Stimulated activated CD4-positive, alpha-beta T cell treated with anti-CD3 and anti-CD28 coated beads, Interleukin-4, amount 100 ng/mL, for 4 hours (primary cell): ENCODE measurements at regions not wholly inside any gene's neighbourhood (a gene's known extent, or its start where the extent isn't known, plus 50 kb on each side); places are given as distances from the start of the nearest gene placed in this dataset.

Experiments
- DNase-seq, 2 experiments: peaks; one replicate each; pipeline ENCODE4 v3.0.0-alpha.2; 2020

GRCh38 chr11:128251140-128251539, 336.2 kb downstream of the ETS1 start:
- DNase-seq: no peak

- DNase-seq: no peak
These were observed 336.9 kb downstream of the ETS1 start for GRCh38 chr11:128250482-128250881.

GRCh38 chr11:128246810-128247594, 340.4 kb downstream of the ETS1 start:
- no peak for DNase-seq

- no peak for DNase-seq
These were observed 341.0 kb downstream of the ETS1 start for GRCh38 chr11:128246364-128246801.

- DNase-seq: no peak
These were observed 342.5 kb downstream of the ETS1 start for GRCh38 chr11:128244871-128245270.

GRCh38 chr11:128242451-128242850, 344.9 kb downstream of the ETS1 start:
- no peak for DNase-seq

- no peak for DNase-seq
These were observed 346.8 kb downstream of the ETS1 start for GRCh38 chr11:128240546-128240945.

- no peak for DNase-seq
These were observed 348.1 kb downstream of the ETS1 start for GRCh38 chr11:128239306-128239705.

- no peak for DNase-seq
These were observed 348.7 kb downstream of the ETS1 start for GRCh38 chr11:128238521-128239265.

GRCh38 chr11:128236506-128237498, 350.6 kb downstream of the ETS1 start:
- DNase-seq: no peak

GRCh38 chr11:128235958-128236357, 351.4 kb downstream of the ETS1 start:
- DNase-seq: no peak

- DNase-seq: no peak
These were observed 351.9 kb downstream of the ETS1 start for GRCh38 chr11:128235426-128235825.

- no peak for DNase-seq
These were observed 353.2 kb downstream of the ETS1 start for GRCh38 chr11:128234143-128234542.

- peak; percentile 31 to 39 for DNase-seq
These were observed 354.8 kb downstream of the ETS1 start for GRCh38 chr11:128232588-128232987.

- no peak for DNase-seq
These were observed 355.4 kb downstream of the ETS1 start for GRCh38 chr11:128231845-128232410.

- no peak for DNase-seq
These were observed 359.9 kb downstream of the ETS1 start for GRCh38 chr11:128227466-128227865.

GRCh38 chr11:128226106-128226716, 361.1 kb downstream of the ETS1 start:
- DNase-seq: peak; percentile 17 to 30

GRCh38 chr11:128222245-128222884, 365.0 kb downstream of the ETS1 start:
- no peak for DNase-seq

- DNase-seq: no peak
These were observed 367.6 kb downstream of the ETS1 start for GRCh38 chr11:128219731-128220120.

- DNase-seq: no peak
These were observed 371.2 kb downstream of the ETS1 start for GRCh38 chr11:128216198-128216597.

- no peak for DNase-seq
These were observed 372.0 kb downstream of the ETS1 start for GRCh38 chr11:128215238-128215882.
